H1 (cell line): ENCODE measurements at regions not wholly inside any gene's neighbourhood (a gene's known extent, or its start where the extent isn't known, plus 50 kb on each side); places are given as distances from the start of the nearest gene placed in this dataset.

Source experiments
- ASH2L ChIP-seq: fragments of 200-600, 300-600 bp; sonication (generic); IDR thresholded peaks from one replicate; pipeline ENCODE4 v1.7.1; 2017; ENCODE audit warnings: low read length
- CBX5 ChIP-seq: fragments of 300-800, 300-1000 bp; sonication (generic); IDR thresholded peaks from 2 replicates; pipeline ENCODE4 v1.7.1; 2016; ENCODE audit warnings: antibody characterized with exemption, low read length, low read depth

- TF ChIP-seq CBX5 (no peak), ASH2L (no peak)
- TF ChIP-seq, all 59 proteins: peak for 0
Measured at GRCh38 chr21:19109694-19110093, 706.1 kb upstream of the TMPRSS15 start (continued).
